WI38 (cell line): ENCODE measurements at regions not wholly inside any gene's neighbourhood (a gene's known extent, or its start where the extent isn't known, plus 50 kb on each side); places are given as distances from the start of the nearest gene placed in this dataset.
"Not testable (repeated sequence)": the region's sequence is repeated elsewhere in the genome, so short reads cannot be mapped to it uniquely, and the experiment has no call there.

ENCODE experiments used
- H3K4me3 ChIP-seq: 2 replicates; pipeline ENCODE4 v1.5.1; 2011; ENCODE audit warnings: low read depth, mild to moderate bottlenecking, control low read depth, low read length
- CTCF ChIP-seq: IDR thresholded peaks from 2 replicates; pipeline ENCODE4 v1.5.1; 2012; ENCODE audit warnings: low read depth, mild to moderate bottlenecking, control low read depth, low read length

GRCh38 chr5:101362067-101362466 lies 459.0 kb upstream of the ST8SIA4 start:
- no peak for TF ChIP-seq CTCF

DNA sequence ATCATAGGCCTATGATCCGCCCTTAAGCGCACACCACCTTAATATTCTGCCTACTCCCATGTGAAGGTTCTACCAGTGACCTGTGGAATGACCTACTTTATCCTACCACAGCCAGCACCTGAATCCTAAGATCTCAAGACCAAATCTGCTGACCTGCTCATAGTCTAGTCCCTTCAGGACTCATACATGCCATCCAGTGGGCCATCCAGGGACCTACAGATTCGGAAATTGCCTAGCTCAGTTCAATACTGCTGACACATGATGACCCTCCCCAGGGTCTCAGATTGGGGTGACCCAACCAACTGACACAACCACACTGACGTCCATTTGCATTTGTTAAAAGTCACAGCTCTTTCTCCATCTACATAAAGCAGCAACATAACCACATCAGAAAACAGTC lies 443.8 kb upstream of the ST8SIA4 start:
- no peak overlapping the region for H3K4me3 ChIP-seq
- TF ChIP-seq CTCF, result no peak

More at GRCh38 chr5:101362067-101362466, 459.0 kb upstream of the ST8SIA4 start:
- no peak overlapping the region for H3K4me3 ChIP-seq

- no peak for TF ChIP-seq CTCF
- no peak overlapping the region for H3K4me3 ChIP-seq
Observed at GRCh38 chr5:101346447-101346846, 443.4 kb upstream of the ST8SIA4 start.

DNA sequence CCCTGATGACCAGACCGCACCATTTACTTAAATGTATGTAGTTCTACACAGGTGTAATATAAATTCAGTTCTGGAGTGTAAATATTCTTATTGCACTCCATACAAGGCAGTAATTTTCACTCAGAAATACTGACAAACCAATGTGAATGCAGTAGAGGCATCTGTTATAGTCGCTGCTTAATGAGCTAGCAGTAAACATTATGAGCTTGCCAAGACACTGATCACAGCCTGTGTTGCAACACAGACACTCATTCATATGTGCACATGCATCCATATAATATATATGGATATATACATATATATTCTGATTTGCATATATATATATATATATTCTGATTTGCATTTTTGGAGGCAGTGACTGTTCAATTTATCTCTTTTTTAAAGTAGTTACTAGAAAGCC lies 435.1 kb upstream of the ST8SIA4 start:
- no peak for TF ChIP-seq CTCF

GRCh38 chr5:101327816-101328215 lies 424.7 kb upstream of the ST8SIA4 start:
- no peak for TF ChIP-seq CTCF
- no peak overlapping the region for H3K4me3 ChIP-seq

More for the DNA sequence above, 435.1 kb upstream of the ST8SIA4 start:
- H3K4me3 ChIP-seq, result no peak overlapping the region

- TF ChIP-seq CTCF, result no peak
- no peak overlapping the region for H3K4me3 ChIP-seq
Observed at GRCh38 chr5:101326766-101327165, 423.7 kb upstream of the ST8SIA4 start.

- H3K4me3 ChIP-seq, result not testable (repeated sequence)
Observed at GRCh38 chr5:101316401-101316800, 413.3 kb upstream of the ST8SIA4 start.

DNA sequence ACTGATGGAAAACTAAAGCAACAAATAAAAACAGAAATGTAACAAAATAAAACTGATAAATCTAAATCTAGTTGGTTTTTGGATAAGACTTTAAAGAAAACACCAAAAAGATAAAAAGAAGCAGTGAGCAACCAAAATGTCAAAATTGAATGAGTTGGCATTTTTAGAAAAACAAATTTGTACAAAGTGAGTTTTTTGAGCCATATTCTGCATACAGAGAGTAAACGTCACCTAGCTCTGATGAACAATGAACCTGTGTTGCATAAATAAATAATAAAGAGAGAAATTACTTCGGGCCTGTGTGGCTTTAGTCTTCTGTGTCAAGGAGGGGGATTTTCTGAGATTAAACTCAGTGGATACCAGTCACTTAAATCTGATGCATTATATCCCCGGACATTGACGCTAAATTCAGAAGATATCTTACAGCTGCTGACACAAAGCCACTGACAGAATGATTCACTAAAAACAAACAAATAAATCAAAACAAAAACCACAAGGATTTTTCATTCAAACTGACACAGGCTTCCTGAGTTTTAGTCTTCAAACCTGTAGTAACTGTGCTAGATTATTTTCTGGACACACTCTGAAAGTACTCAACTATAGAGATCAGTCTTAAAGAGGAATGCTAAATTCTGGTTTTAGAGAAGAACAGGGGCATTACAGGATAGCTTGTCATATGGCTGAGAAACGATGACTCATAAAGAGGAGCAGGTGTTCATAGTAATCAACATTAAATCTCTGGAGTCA lies 403.5 kb upstream of the ST8SIA4 start:
- no peak overlapping the region for H3K4me3 ChIP-seq
- no peak for TF ChIP-seq CTCF
